HCT116 (cell line): ENCODE measurements at regions not wholly inside any gene's neighbourhood (a gene's known extent, or its start where the extent isn't known, plus 50 kb on each side); places are given as distances from the start of the nearest gene placed in this dataset.

Experiments
- ATAC-seq: fragments of 200-7000 bp; cut with Tn5 transposase; 2 replicates; pipeline ENCODE4 v1.9.1; 2020; ENCODE audit warnings: mild to moderate bottlenecking, moderate library complexity
- BruUV-seq: library from RNA; stranded (reverse); fragments of 400-500 nt; replicated peaks from 2 replicates; lab custom pipeline; 2021; lab: Mats Ljungman, UMichigan
- CTCF ChIA-PET: fragments of 300-600 bp; sonication (Branson Sonifier 250); formaldehyde crosslinking; loops from one replicate; lab custom pipeline; 2021; ENCODE audit warnings: antibody characterized with exemption; lab: Charles Lee
- POLR2A ChIA-PET: fragments of 300-600, 350-600 bp; sonication (Branson Sonifier 250); formaldehyde crosslinking; loops from one replicate; lab custom pipeline; 2021; ENCODE audit warnings: antibody characterized with exemption; lab: Charles Lee
- RAD21 ChIA-PET, 2 experiments: fragments of 300-600 bp; sonication (Branson Sonifier 250); formaldehyde crosslinking; loops; one replicate each; lab custom pipeline; 2023; ENCODE audit warnings: low total read pairs in 2 of 2; ENCODE audit not compliant: uncharacterized antibody in 2 of 2, unreplicated experiment in 2 of 2, low non-redundant PET in 1 of 2; lab: Charles Lee
- DNase-seq: peaks from one replicate; pipeline ENCODE4 v3.0.0-alpha.2; 2010; ENCODE audit warnings: low read depth, low spot score
- H2AFZ ChIP-seq: fragments of 200-600 bp; shearing (Covaris generic), sonication (generic); 2 replicates; pipeline ENCODE4 v1.6.1; 2017; ENCODE audit warnings: low read depth, mixed run types, mixed read lengths, antibody characterized with exemption, low read length; ENCODE audit not compliant: poor library complexity, severe bottlenecking
- H3K27ac ChIP-seq: 2 replicates; pipeline ENCODE4 v1.5.1; 2012; ENCODE audit warnings: low read depth, low read length
- H3K27me3 ChIP-seq: fragments of 200-600 bp; sonication (generic); 2 replicates; pipeline ENCODE4 v1.6.1; 2016; ENCODE audit warnings: mixed run types, low read length, mixed read lengths; ENCODE audit not compliant: insufficient read depth
- H3K36me3 ChIP-seq, 2 experiments: fragments of 200-500 bp in 1 of 2; fragments of 200-600 bp in 1 of 2; sonication (Bioruptor generic) in 1 of 2; sonication (generic) in 1 of 2; 2 replicates each; pipeline versions ENCODE4 v1.5.1 to v1.6.1; 2014 to 2016; ENCODE audit warnings: low read length in 2 of 2, inconsistent platforms in 1 of 2, mixed read lengths in 1 of 2, mixed run types in 1 of 2; ENCODE audit not compliant: insufficient read depth in 2 of 2, control insufficient read depth in 1 of 2
- H3K4me1 ChIP-seq, 2 experiments: fragments of 200-600 bp in 1 of 2; sonication (generic) in 1 of 2; 2 replicates each; pipeline versions ENCODE4 v1.5.1 to v1.6.1; 2012 to 2017; ENCODE audit warnings: low read length in 2 of 2, inconsistent platforms in 1 of 2, mild to moderate bottlenecking in 1 of 2, mixed read lengths in 1 of 2, mixed run types in 1 of 2, moderate library complexity in 1 of 2; ENCODE audit not compliant: insufficient read depth in 2 of 2, control insufficient read depth in 1 of 2
- H3K4me2 ChIP-seq: fragments of 200-600 bp; sonication (generic); 2 replicates; pipeline ENCODE4 v1.6.1; 2017; ENCODE audit warnings: mixed run types, low read length, mixed read lengths
- H3K4me3 ChIP-seq, 2 experiments: fragments of 200-600 bp in 1 of 2; sonication (generic) in 1 of 2; replicated peaks in 1 of 2; 2 replicates each; pipeline ENCODE4 v1.5.1; 2011 to 2016; ENCODE audit warnings: low read length in 2 of 2, control low read depth in 1 of 2, low read depth in 1 of 2, mild to moderate bottlenecking in 1 of 2, mixed read lengths in 1 of 2, mixed run types in 1 of 2
- H3K79me2 ChIP-seq: fragments of 200-600 bp; sonication (generic); 2 replicates; pipeline ENCODE4 v1.6.1; 2017; ENCODE audit warnings: mild to moderate bottlenecking, mixed run types, low read length, moderate library complexity, mixed read lengths; ENCODE audit not compliant: insufficient read depth
- H3K9ac ChIP-seq: fragments of 200-600 bp; sonication (generic); 2 replicates; pipeline ENCODE4 v1.6.1; 2016; ENCODE audit warnings: low read length, mixed read lengths
- H3K9me2 ChIP-seq: fragments of 200-600 bp; sonication (generic), shearing (Covaris generic); 2 replicates; pipeline ENCODE4 v1.6.1; 2017; ENCODE audit warnings: mixed run types, mild to moderate bottlenecking, moderate library complexity; ENCODE audit not compliant: insufficient read depth
- H3K9me3 ChIP-seq, 2 experiments: fragments of 200-500 bp in 1 of 2; fragments of 200-600 bp in 1 of 2; sonication (Bioruptor generic) in 1 of 2; sonication (generic) in 1 of 2; 2 replicates each; pipeline ENCODE4 v1.6.1; 2014 to 2017; ENCODE audit warnings: low read length in 2 of 2, mixed read lengths in 2 of 2, inconsistent platforms in 1 of 2, low read depth in 1 of 2, mild to moderate bottlenecking in 1 of 2, mixed run types in 1 of 2, moderate library complexity in 1 of 2; ENCODE audit not compliant: control insufficient read depth in 1 of 2, insufficient read depth in 1 of 2
- H4K20me1 ChIP-seq: fragments of 200-600 bp; sonication (generic), shearing (Covaris generic); 2 replicates; pipeline ENCODE4 v1.6.1; 2017; ENCODE audit warnings: mixed run types, mild to moderate bottlenecking, moderate library complexity; ENCODE audit not compliant: insufficient read depth
- ATF3 ChIP-seq: IDR thresholded peaks from 2 replicates; pipeline ENCODE4 v1.6.1; 2012
- CBX3 ChIP-seq: IDR thresholded peaks from 2 replicates; pipeline ENCODE4 v1.6.1; 2012; ENCODE audit warnings: low read depth
- CEBPB ChIP-seq: IDR thresholded peaks from 2 replicates; pipeline ENCODE4 v1.6.1; 2012; ENCODE audit warnings: low read depth
- CTCF ChIP-seq, 3 experiments: fragments of 200-600 bp in 1 of 3; sonication (generic) in 1 of 3; IDR thresholded peaks in 2 of 3; conservative IDR thresholded peaks in 1 of 3; 2 replicates each; pipeline ENCODE4 v1.5.1; 2012 to 2017; ENCODE audit warnings: low read depth in 2 of 3, low read length in 2 of 3, antibody characterized with exemption in 1 of 3, borderline replicate concordance in 1 of 3, control low read depth in 1 of 3, mild to moderate bottlenecking in 1 of 3, mixed read lengths in 1 of 3, mixed run types in 1 of 3, moderate library complexity in 1 of 3; ENCODE audit not compliant: insufficient read depth in 1 of 3
- ELF1 ChIP-seq: IDR thresholded peaks from 2 replicates; pipeline ENCODE4 v1.6.1; 2012; ENCODE audit warnings: low read depth, borderline replicate concordance
- EZH2 ChIP-seq: fragments of 200-600 bp; sonication (generic); IDR thresholded peaks from 2 replicates; pipeline ENCODE4 v1.6.1; 2017; ENCODE audit warnings: antibody characterized with exemption, mixed run types
- EZH2phosphoT487 ChIP-seq: fragments of 200-600 bp; IDR thresholded peaks from 2 replicates; pipeline ENCODE4 v1.6.1; 2018; ENCODE audit warnings: antibody characterized with exemption, borderline replicate concordance
- FOSL1 ChIP-seq: IDR thresholded peaks from 2 replicates; pipeline ENCODE4 v1.6.1; 2012; ENCODE audit warnings: low read depth
- JUND ChIP-seq: IDR thresholded peaks from 2 replicates; pipeline ENCODE4 v1.6.1; 2012
- MAX ChIP-seq: IDR thresholded peaks from 2 replicates; pipeline ENCODE4 v1.6.1; 2012
- POLR2A ChIP-seq: IDR thresholded peaks from 2 replicates; pipeline ENCODE4 v1.7.0; 2011; ENCODE audit warnings: borderline replicate concordance; ENCODE audit not compliant: insufficient read depth, insufficient read length; ENCODE audit errors: extremely low read depth
- RAD21 ChIP-seq: IDR thresholded peaks from 2 replicates; pipeline ENCODE4 v1.6.1; 2012; ENCODE audit warnings: low read depth, mild to moderate bottlenecking
- REST ChIP-seq: IDR thresholded peaks from 2 replicates; pipeline ENCODE4 v1.6.1; 2012; ENCODE audit warnings: low read depth
- SIN3A ChIP-seq: IDR thresholded peaks from 2 replicates; pipeline ENCODE4 v1.6.1; 2012; ENCODE audit warnings: low read depth
- SRF ChIP-seq: IDR thresholded peaks from 2 replicates; pipeline ENCODE4 v1.6.1; 2012; ENCODE audit warnings: low read depth
- TCF7L2 ChIP-seq: IDR thresholded peaks from 2 replicates; pipeline ENCODE4 v1.7.0; 2011; ENCODE audit warnings: borderline replicate concordance, inconsistent platforms; ENCODE audit not compliant: insufficient read depth, insufficient read length; ENCODE audit errors: extremely low read depth
- ZFX ChIP-seq: fragments of 450-650 bp; IDR thresholded peaks from 2 replicates; pipeline ENCODE4 v1.6.1; 2017
- ZNF274 ChIP-seq: fragments of 200-500 bp; sonication (Bioruptor generic); IDR thresholded peaks from 2 replicates; pipeline ENCODE4 v1.6.1; 2014; ENCODE audit warnings: mild to moderate bottlenecking, low read depth, low read length, inconsistent platforms
- intact Hi-C: fragments of 100-400 bp; cut with micrococcal nuclease; formaldehyde crosslinking; loops from 2 replicates; pipeline ENCODE4 v1.10.0; 2022

GRCh38 chr3:26365706-26366105, 256.9 kb upstream of the LRRC3B start:
- ATAC-seq (no peak), DNase-seq (no peak)
- Histone ChIP-seq H3K4me2 (no peak overlapping the region), H2AFZ (no peak overlapping the region), H3K27ac (no peak overlapping the region), H3K9me3 (peaks cover 0 to 3% of the 10 kb centered on the region in 2 experiments; a peak in 1 of 4 replicates), H3K9ac (no peak overlapping the region), H3K9me2 (no peaks in the 10 kb centered on the region), H3K4me3 (no peak overlapping the region), H3K27me3 (no peaks in the 10 kb centered on the region), H3K4me1 (no peaks in the 10 kb centered on the region), H4K20me1 (no peaks in the 10 kb centered on the region), H3K36me3 (no peaks in the 10 kb centered on the region), H3K79me2 (no peaks in the 10 kb centered on the region)
- BruUV-seq: no TSS peak
- TF ChIP-seq SIN3A: no peak
- RAD21 ChIA-PET: no interaction called here
- intact Hi-C loops: no loop called here
- POLR2A ChIA-PET: no interaction called here
- CTCF ChIA-PET: no interaction called here

GRCh38 chr3:26368312-26368711, 254.3 kb upstream of the LRRC3B start:
- H3K4me2 ChIP-seq: no peak overlapping the region
- peaks cover 8 to 9% of the 10 kb centered on the region in 2 experiments; a peak in 2 of 4 replicates for H3K9me3 ChIP-seq
- H2AFZ ChIP-seq: no peak overlapping the region
- DNase-seq: no peak
- ChIA-PET CTCF (no interaction called here), POLR2A (no interaction called here), RAD21 (no interaction called here)
- H3K27ac ChIP-seq: no peak overlapping the region
- H3K36me3 ChIP-seq: no peaks in the 10 kb centered on the region
- no peaks in the 10 kb centered on the region for H4K20me1 ChIP-seq
- no peaks in the 10 kb centered on the region for H3K79me2 ChIP-seq
- H3K9ac ChIP-seq: no peak overlapping the region
- ATAC-seq: no peak
- BruUV-seq: no TSS peak
- no peaks in the 10 kb centered on the region for H3K9me2 ChIP-seq
- no peak overlapping the region for H3K4me3 ChIP-seq
- H3K27me3 ChIP-seq: no peaks in the 10 kb centered on the region
- intact Hi-C loops: no loop called here
- H3K4me1 ChIP-seq: no peaks in the 10 kb centered on the region
- TF ChIP-seq CTCF (IDR thresholded peaks at IDR 0.05 in 2 of 3, conservative IDR thresholded peaks at IDR 0.05 in 1 of 3; ENCODE audit: borderline replicate concordance in 1 of 3, insufficient read depth in 1 of 3, low read depth in 2 of 3, low read length in 2 of 3): no peak
- TF ChIP-seq ATF3: no peak
- TF ChIP-seq RAD21: no peak
- no peak for TF ChIP-seq SRF
- TF ChIP-seq CBX3: no peak
- TF ChIP-seq CEBPB: no peak
- no peak for TF ChIP-seq JUND
- TF ChIP-seq REST: no peak
- TF ChIP-seq EZH2: no peak
- TF ChIP-seq MAX: no peak
- TF ChIP-seq FOSL1: no peak
- TF ChIP-seq ZNF274: no peak
- TF ChIP-seq ZFX: no peak
- no peak for TF ChIP-seq POLR2A
- TF ChIP-seq ELF1: no peak
- no peak for TF ChIP-seq EZH2phosphoT487
- no peak for TF ChIP-seq TCF7L2
